HG03378 (cell line): ENCODE measurements at regions not wholly inside any gene's neighbourhood (a gene's known extent, or its start where the extent isn't known, plus 50 kb on each side); places are given as distances from the start of the nearest gene placed in this dataset.

Source experiments
- ATAC-seq: cut with Tn5 transposase; IDR thresholded peaks from one replicate; pipeline ENCODE4 v1.9.1; 2021; ENCODE audit warnings: mild to moderate bottlenecking, moderate library complexity; ENCODE audit not compliant: unreplicated experiment

- ATAC-seq = no peak
Measured at GRCh38 chr3:109897734-109898133, 560.4 kb upstream of the DPPA4 start.

- ATAC-seq = no peak
Measured at GRCh38 chr3:109899925-109900324, 562.6 kb upstream of the DPPA4 start.

GRCh38 chr3:109900783-109901182, 563.4 kb upstream of the DPPA4 start:
- ATAC-seq = no peak

- ATAC-seq = no peak
Measured at GRCh38 chr3:109902549-109902948, 565.2 kb upstream of the DPPA4 start.

- ATAC-seq = no peak
Measured at GRCh38 chr3:109903100-109903499, 565.8 kb upstream of the DPPA4 start.

- ATAC-seq = no peak
Measured at GRCh38 chr3:109910772-109911171, 573.4 kb upstream of the DPPA4 start.

- no peak for ATAC-seq
Measured at GRCh38 chr3:109918740-109919139, 581.4 kb upstream of the DPPA4 start.

- ATAC-seq = no peak
Measured at GRCh38 chr3:109920749-109921148, 583.4 kb upstream of the DPPA4 start.

GRCh38 chr3:109921509-109921908, 584.2 kb upstream of the DPPA4 start:
- no peak for ATAC-seq

GRCh38 chr3:109922856-109923255, 585.5 kb upstream of the DPPA4 start:
- no peak for ATAC-seq

GRCh38 chr3:109923431-109923830, 586.1 kb upstream of the DPPA4 start:
- no peak for ATAC-seq

- ATAC-seq = no peak
Measured at GRCh38 chr3:109924196-109924595, 586.9 kb upstream of the DPPA4 start.

- no peak for ATAC-seq
Measured at GRCh38 chr3:109926376-109926775, 589.0 kb upstream of the DPPA4 start.

- no peak for ATAC-seq
Measured at GRCh38 chr3:109927161-109927560, 589.8 kb upstream of the DPPA4 start.

- ATAC-seq = no peak
Measured at GRCh38 chr3:109927726-109928125, 590.4 kb upstream of the DPPA4 start.

- ATAC-seq = no peak
Measured at GRCh38 chr3:109930582-109930981, 593.2 kb upstream of the DPPA4 start.

- no peak for ATAC-seq
Measured at GRCh38 chr3:109933576-109933975, 596.2 kb upstream of the DPPA4 start.

- ATAC-seq = no peak
Measured at GRCh38 chr3:109939817-109940216, 602.5 kb upstream of the DPPA4 start.

GRCh38 chr3:109943181-109943580, 605.8 kb upstream of the DPPA4 start:
- ATAC-seq = no peak

- no peak for ATAC-seq
Measured at GRCh38 chr3:109944836-109945235, 607.5 kb upstream of the DPPA4 start.

- ATAC-seq = no peak
Measured at GRCh38 chr3:109952924-109953323, 615.6 kb upstream of the DPPA4 start.

GRCh38 chr3:109963831-109964230, 626.5 kb upstream of the DPPA4 start:
- no peak for ATAC-seq

GRCh38 chr3:109973733-109974132, 636.4 kb upstream of the DPPA4 start:
- ATAC-seq = no peak

GRCh38 chr3:109977897-109978296, 640.6 kb upstream of the DPPA4 start:
- ATAC-seq = no peak
